ENCODE measurements at regions not wholly inside any gene's neighbourhood (a gene's known extent, or its start where the extent isn't known, plus 50 kb on each side); places are given as distances from the start of the nearest gene placed in this dataset.

DNA sequence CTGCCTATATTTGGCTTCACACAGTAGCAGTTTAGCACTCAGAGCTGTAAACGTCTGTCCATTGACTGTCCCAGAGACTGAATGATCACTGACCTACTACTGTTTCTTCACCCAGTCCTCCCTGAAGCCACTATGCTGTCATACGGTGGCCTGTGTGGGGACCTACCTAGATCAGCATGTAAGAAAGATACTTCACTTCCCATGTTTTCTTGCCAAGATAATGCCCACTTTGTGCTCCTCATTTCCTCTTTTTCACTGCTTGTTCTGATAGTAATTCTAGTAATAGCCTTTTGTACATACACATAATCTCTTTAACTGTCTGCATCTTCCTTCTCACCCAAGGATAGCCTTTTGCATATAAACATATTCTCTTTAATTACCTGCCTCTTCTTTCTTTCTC lies 109.9 kb upstream of the TIAM2 start:
- no peak for DNase-seq (ENCODE audit: low read depth)

DNA sequence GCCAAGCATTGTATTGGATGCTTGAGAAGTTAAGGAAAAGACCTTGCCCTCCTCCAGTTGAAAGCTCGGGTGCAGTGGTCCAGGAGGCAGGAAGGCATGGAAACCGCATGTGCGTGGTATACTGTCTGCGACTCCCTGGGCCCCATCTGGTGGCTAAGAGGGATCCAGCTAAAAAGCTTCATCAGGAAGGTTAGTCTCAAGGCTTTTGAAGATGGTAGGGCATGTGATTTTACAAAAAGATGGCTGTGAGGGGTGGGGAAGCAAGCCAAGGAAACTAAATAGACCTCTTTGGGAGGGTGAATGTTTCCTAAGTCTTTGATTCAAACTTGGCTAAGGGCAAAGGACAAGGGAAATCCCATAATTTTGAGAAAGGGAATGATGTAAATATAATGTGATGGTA lies 109.1 kb upstream of the TIAM2 start:
- no peak for DNase-seq (ENCODE audit: low read depth)

DNA sequence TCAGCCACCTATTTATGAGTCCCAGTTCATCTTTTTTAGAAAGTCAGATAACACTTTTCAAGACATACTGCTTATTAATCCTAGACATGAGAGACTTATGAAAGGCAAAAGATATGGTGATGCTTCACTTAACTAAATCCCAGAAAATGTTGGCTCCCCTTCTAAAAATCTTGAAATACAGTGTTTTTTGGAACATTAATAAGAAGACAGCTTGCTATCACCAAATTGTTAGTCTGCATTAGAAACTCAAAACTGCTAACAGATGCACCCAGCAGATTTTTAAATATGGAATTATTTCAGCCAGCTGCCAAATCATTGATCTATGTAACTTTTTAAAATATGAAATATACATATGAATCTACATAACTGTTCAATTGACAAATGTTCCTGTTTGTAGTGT lies 108.6 kb upstream of the TIAM2 start:
- no peak for DNase-seq (ENCODE audit: low read depth)

DNA sequence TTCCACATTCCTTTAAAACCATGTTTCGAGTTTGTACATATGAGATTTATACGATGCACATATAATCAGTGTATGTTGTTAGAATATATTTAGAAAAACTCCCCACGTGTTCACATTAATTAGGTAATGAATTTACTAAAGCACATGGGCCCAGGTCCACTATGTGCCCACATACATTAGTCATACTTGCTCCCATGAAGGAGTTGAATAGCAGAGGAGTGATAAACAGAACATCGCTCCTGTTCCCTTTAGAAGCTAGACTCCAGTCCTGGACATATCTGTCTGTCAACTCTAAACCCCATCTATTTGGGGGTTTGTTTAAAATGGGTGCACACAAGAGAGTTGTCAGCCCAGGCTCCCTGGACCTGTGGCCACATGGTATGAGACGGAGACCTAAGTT lies 108.1 kb upstream of the TIAM2 start:
- no peak for DNase-seq (ENCODE audit: low read depth)

DNA sequence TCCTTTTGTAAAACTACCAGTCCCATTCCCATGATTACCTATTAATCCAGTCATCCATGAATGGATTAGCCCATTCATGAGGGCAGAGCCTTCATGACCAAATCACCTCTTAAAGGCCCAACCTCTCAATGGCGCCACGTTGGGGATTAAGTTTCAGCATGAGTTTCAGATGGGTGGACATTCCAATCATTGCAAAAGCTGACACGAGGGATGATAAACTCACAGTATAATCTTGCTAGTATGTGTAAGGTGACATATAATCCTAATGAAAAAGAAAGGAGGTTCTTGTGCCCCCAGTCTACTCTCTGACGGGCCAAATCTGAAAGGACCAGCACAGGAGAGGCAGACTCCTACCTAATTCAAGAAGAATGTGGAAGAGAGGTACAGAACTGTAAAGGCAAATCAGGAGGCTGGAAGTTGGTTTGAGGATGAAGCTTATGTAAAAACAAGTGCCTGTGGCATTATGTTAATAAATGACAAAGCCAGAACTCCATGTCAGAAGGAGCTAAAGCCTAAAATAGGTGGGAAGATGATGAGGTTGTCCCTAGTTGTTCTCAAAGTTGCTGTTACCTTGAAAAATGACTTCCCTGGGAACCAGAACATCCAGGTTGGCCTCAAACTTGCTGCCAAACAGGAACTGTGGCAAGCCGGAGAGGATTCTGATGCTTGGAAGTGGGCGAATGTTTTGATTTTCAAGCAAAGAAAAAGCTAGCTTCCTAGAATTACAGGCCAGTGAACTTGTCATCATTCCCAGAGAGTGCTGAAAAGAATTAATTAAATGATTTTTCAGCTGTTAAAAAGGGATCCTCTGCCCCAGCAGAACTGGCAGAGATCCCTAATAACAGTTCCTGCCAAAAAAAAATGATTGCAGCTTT lies 106.5 kb upstream of the TIAM2 start:
- DNase-seq (ENCODE audit: low read depth), result no peak

DNA sequence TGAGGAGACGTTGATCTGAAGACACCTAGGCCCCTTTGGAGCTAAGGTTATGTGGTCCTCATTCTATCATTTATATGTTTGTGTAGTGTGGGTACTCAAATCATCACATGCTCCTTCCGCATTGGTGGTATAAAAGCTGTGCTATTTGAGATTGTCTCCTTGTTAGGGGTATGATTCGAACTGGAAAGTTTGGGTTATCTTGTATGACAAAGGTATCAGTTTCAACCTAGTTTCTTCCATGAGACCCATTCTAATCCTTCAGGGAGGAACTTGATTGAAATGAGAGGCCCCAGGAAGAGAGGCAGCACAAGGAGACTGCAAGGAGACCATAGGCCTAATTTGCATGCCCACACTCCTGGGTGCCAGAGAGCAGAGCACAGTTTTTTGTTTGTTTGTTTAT lies 104.2 kb upstream of the TIAM2 start:
- no peak for DNase-seq (ENCODE audit: low read depth)

DNA sequence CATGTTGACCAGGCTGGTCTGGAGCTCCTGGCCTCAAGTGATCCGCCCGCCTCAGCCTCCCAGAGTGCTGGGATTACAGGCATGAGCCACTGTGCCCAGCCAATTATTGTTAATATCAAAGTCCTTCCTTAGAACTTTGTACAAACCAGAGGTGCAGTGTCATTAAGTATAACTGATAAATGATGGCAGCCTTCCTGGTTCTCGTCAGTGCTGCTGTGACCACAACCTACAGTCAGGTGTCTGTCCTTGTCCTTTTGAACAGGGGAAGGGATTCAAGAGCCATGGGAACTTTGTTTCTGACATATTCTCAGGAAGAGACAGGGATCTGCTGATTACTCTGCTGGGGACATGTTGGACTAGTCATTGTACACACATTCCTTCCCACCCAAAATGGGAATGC lies 103.2 kb upstream of the TIAM2 start:
- no peak for DNase-seq (ENCODE audit: low read depth)

DNA sequence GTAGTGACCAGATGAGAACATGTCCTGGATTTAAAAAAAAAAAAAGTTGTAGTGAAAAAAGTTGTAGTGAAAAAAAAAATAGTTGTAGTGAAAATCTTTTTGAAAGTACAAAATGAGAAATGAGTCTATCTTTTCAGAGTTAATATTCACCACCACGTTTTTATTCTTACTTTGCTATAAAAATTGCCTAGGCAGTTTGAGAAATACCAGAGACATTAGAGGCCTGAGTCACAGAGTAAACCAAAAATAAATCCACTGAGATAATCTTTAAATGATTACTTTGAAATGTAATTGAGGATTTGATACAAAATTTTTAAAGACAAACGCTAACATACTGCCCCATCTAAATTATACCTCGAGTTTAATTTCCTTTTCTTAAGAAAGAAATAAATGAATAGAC lies 101.2 kb upstream of the TIAM2 start:
- no peak for DNase-seq (ENCODE audit: low read depth)

DNA sequence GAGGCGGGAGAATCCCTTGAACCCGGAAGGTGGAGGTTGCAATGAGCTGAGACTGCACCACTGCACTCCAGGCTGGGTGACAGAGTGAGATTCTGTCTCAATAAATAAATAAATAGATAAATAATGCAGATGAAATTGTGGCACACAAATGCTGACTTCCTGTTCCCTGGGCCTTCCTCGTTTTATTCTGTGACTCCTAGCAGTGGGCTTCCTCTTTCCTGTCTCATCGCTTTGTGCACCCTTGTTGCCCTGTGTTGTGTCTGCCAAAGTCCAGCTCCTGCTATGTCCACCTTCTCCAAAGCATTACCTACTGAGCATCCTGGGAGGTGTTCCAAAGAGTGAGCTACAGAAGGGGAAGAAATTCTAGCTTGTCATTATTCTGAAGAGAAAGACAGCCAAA lies 100.2 kb upstream of the TIAM2 start:
- DNase-seq (ENCODE audit: low read depth), result no peak

DNA sequence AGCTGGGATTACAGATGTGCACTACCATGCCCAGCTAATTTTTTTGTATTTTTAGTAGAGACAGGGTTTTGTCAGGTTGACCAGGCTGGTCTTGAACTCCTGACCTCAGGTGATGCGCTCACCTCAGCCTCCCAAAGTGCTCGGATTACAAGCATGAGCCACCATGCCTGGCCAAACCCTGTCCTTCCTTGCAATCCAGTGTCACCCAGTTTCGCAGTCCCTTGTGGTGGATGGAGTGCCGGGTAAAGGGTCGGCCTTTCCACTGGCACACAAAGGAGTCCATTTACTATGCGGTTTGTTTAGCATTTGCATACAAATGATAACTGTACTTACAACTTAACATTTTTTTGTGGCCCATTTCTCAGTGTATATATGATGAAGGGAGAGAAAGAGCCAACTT lies 99.3 kb upstream of the TIAM2 start:
- DNase-seq (ENCODE audit: low read depth), result no peak

DNA sequence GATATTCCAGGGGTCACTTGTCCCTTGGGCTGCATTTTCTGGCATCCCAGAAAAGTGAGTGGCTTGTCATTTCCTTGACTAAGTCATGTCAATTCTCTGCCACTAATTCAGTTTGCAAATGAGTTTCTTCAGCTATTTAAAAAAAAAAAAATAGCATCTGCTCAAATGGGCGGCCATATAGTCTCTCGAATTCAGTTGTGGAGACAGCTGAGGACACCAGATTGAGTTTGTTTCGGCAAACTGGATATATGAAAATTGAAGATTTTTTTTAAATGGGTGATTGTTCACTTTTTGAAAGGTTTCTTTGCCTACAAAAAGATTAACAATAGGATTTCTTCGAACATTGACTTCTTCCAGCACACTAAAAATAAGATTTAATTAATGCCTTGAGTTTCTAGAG lies 96.3 kb upstream of the TIAM2 start:
- DNase-seq (ENCODE audit: low read depth), result no peak

DNA sequence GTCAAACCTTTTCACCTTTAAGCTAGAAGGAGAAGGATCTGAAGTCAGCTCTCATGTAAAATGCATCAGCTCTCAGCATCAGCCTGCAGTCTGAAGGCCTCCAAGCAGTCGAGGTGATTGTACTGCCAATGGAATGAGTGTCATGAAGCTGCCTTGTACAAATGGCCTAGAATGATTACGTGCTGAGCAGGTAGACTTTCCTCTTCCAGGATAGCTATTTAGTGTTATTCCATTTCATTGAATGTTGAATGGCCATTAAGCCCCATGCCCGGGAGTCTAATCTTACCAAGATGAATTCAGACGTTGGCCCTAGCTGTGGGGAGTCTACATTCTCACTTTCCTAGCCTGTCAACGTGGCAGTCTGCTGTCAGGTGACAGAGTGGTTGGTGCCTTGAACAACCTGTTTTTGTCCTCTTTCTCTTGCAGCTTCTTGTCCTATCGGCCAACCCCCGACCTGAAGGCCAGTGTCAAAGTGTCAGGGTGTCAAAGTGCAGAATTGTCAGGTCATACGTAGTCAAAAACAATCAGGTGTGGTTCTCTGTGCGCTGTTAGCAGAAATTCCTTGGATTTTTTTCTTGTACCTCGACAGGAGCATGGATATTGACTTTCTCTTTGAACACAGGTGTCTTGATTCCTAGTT lies 95.2 kb upstream of the TIAM2 start:
- DNase-seq (ENCODE audit: low read depth), result no peak

DNA sequence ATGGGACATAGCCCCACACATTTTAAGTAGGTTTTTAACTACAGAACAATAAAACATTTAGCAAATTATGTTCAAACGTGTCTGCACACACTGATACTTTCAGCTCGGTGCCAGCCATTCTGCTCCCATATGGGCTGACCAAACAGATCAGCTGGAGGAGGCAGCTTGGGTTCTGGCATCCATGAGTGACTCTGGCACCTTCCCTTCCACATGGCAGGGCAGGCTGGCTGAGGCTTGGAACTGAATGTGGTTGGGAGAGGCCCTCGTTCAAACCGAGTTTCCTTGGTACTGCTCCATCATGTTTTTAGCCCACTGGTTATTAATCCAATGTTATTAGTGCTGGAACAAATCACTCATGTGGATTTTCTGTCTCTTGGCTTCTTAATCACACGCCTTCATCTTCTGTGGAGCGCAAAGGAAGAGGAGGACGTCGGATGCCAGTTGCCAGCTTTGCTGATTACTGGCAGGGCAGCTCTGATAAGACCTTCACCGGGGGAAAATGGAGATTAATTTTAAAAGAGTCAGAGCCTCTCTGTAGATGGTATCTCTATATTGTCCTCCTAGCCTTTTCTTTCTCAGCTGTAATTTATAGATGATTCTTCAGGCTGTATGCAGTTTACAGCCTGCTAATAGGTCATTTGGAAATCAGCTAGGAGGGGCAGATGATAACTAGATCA lies 93.1 kb upstream of the TIAM2 start:
- no peak for DNase-seq (ENCODE audit: low read depth)

DNA sequence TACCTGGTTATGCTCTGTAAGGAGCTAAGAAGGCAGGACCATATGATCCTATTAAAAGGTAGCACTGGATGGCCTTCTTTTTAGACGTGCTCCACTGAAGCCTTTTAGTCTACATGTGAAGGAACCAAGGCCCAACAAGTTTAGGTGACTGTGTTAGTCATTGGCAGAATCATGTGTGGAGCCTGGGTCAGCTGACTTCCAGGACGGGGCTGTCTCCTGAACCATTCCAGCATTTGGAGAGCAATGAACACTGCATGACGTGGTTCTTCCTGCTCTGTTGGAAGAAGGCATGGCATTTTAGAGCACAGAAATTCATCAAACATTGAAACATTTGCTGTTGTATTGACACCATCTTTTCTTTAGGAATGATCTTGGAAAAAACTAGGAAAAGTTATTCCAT lies 87.8 kb upstream of the TIAM2 start:
- no peak for DNase-seq (ENCODE audit: low read depth)

DNA sequence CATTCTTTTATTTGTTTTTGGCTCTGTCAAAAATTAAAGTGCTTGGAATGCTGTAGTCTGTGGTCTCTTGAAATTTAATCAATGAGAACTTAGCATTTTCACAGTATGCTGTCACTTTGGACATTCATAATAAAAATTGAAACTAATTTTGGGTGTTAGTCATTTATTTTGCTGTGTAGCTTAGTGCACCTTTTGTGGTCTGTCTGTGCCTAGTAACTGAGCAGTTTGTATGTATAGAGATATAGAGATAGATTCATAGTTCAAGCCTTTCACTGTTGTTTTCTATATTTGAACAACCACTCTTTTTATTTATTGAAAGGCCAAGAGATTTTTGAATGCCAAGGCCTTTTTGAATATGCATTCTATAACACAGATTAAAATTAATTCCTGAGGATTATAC lies 86.4 kb upstream of the TIAM2 start:
- no peak for DNase-seq (ENCODE audit: low read depth)

DNA sequence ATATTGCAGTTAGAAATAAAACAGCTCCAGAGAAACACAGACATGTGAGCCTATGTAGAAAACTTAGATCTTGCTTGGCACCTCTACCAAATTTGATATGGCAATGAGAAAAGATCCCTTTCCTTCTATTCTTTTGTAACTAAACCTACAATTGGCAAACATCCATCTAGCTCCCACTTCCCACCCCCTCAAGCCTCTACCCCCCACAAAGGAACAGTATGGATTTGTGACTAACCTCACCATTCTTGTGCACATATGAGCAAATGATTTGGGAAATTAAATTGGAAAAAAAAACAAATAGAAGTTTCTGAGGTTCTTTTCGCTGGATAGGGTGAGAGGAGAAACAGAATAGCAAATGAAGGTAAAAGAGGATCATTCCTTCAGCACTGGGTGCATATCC lies 85.8 kb upstream of the TIAM2 start:
- no peak for DNase-seq (ENCODE audit: low read depth)

DNA sequence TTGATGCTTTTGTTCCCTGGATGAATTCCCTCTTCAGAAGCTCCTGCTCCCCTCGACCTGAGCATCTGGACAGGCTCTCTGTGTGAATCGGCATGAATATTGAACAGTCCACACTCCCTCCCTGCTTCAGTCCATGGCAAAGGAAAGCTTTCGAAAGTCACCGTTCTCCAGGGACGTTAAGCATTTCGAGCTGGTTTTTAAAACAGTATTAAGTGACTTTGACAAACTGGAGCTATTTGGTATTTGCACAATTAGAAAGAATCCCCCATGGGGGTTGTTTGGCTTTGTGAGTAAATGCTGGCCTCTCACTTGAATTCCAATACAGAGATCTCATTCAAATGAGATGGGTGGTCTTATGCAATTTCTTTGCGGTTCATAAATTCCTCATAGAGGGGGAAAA lies 85.3 kb upstream of the TIAM2 start:
- DNase-seq (ENCODE audit: low read depth), result no peak

DNA sequence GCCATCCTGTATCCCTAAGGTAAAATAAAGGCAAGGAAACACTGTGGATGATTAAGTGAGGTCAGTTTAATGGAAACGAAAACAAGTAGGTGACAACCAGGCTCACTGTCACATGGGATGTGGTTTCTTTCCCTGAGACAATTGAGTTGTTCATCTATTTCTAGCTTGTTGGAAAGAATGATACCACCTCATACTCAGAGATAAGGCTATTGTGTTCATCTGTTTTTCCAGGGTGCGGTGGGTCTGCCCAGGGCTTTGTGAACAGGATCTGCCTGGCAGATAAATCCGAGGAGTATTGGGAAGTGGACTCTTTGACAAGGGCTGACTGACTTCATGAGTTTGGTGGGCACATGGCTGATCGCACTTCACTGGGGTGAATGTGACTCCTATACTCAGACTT lies 80.8 kb upstream of the TIAM2 start:
- no peak for DNase-seq (ENCODE audit: low read depth)

DNA sequence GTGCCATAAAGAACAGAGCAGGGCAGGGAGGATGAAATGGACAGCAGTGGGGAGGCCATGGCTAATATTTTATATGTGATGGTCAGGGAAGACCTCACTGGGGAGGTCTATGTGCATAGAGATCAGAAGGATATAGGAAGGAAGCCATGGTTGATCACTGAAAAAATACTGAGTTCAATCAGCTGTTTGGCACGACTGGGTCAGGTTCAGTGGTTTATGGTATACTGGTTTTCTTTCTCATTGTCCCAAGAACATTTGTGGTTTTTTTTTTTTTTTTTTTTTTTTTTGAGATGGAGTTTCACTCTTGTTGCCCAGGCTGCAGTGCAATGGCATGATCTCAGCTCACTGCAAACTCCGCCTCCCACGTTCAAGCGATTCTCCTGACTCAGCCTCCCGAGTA lies 78.3 kb upstream of the TIAM2 start:
- no peak for DNase-seq (ENCODE audit: low read depth)

DNA sequence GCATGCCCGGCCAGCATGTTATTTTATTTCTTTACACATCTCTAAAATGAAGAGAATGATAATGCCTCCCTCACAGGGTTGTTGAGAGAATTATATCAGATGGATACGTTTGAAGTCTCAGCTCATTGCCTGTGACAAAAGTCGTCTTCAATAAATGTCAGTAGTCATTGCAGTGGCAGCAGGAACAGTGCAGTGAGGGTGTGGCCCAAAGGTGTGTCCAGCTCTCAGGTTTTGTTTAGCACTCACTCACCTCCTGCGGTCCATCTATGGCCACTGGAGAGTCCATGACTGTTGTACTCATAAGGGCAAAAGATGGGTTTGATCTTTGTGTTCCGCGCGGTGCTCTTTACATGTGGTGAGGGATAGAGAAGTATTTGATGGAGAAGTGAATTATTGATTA lies 77.2 kb upstream of the TIAM2 start:
- no peak for DNase-seq (ENCODE audit: low read depth)

DNA sequence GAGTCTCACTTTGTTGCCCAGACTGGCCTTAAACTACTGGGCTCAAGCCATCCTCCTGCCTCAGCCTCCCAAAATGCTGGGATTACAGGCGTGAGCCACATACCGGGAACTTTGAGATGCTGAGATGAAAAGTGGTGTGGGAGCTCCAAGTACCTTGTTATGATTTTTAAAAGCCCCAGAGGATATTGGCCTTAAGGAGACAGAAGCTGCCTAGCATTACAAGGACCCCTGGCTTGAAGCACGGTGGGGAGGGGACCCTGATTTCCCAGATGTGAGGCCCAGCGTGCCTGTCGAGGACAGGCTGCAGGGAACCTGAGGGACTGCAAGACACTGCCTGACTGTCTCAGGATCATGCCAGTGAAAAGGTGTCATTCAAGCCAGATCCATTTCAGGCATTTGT lies 75.3 kb upstream of the TIAM2 start:
- no peak for DNase-seq (ENCODE audit: low read depth)

DNA sequence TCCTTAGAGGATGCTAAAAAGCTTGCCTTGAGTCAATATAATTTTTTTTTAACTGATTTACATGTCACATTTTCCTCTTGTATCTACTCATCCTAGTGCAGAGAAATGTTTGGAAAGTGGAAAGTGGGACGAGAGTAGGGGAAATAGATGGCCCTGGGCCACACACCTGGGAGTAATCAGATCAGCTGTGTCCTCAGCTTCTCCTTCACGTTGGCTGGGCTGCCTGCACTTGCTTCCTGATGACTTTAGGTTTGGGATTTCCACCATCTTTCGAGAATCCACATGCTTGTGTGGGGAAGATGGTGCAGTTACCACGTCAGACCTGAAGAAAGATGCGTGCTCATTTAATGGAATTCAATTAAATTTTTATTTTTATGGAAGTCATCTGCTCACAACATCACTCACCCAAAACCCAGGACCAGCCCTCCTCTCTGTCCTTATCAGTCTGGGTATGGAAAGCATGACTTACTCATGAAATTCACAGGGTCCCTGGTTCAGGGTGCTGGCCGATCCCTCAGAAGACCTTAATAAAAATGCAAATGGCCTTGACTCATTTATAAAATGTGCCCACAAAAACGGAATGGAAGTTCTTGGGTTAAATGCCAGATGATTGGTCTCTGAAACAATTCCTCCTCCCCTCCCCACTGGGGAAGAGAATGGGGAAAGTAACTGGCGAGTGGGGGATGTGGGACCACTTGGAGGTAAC lies 74.5 kb upstream of the TIAM2 start:
- no peak for DNase-seq (ENCODE audit: low read depth)

DNA sequence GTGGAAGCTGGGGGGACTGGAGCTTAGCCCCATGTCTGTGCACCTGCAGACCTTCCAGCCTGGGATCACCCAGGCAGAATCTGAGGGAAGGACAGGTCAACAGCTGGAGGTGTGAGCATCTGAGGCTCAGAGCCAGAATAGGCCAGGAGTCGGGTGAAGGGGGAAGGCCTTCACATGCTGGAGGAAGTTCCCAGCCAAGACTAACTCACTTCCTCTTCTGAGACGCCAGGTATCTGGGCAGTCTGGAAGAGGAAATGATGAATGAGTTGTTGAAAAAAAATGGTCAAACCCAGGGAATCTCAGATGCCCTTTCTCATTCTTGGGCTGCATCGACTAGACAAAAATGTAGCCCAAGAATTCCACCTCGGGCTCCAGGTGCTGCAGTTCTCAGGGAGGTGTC lies 73.6 kb upstream of the TIAM2 start:
- DNase-seq (ENCODE audit: low read depth), result no peak

Data from stimulated activated CD8-positive, alpha-beta memory T cell treated with anti-CD3 and anti-CD28 coated beads, Interleukin-15, amount 100 ng/mL, for 1 hour (primary cell).